NCI-H2171 (cell line): ENCODE measurements at regions not wholly inside any gene's neighbourhood (a gene's known extent, or its start where the extent isn't known, plus 50 kb on each side); places are given as distances from the start of the nearest gene placed in this dataset.
"Not testable (repeated sequence)": the region's sequence is repeated elsewhere in the genome, so short reads cannot be mapped to it uniquely, and the experiment has no call there.

Experiments
- DNase-seq: peaks from one replicate; lab custom pipeline; 2025; lab: John Stamatoyannopoulos, UW

DNA sequence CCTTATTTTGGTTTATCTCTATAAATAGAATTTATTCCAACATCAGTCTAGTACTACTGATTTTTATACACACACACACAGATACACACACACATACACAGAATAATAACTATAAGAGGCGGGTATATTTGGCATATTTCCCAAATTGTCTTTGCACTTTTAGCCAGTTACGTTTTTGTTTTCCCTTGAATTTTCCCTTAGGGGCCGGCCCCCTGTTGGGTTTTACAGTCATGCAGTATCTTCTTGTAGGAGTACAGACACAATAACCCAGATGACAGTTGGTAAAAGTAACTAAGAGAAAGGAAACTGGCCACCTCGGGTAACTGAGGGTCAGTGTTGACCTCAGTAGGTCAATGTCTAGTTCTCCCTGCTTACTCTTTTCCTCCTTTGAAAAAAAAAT, 50.9 kb downstream of the DISP1 start:
- no peak for DNase-seq

DNA sequence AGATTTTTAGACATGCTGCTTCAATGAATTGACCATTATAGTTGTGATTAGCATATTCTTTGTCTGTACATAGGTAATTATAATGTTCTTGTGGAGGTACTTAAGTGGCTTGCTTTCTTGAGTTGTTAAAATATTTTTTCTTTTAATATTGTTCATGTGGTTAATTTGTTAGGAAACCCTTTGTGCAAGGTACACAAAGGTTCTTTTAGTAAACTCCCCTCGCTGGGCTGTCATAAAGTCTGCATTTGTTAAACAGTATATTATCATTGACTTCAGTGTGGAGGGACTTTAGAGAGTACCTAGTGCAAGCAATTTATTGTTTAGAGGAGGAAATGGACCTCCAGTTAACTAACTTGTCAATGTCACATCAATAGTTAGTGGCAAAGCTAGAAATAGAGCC, 52.5 kb downstream of the DISP1 start:
- no peak for DNase-seq

DNA sequence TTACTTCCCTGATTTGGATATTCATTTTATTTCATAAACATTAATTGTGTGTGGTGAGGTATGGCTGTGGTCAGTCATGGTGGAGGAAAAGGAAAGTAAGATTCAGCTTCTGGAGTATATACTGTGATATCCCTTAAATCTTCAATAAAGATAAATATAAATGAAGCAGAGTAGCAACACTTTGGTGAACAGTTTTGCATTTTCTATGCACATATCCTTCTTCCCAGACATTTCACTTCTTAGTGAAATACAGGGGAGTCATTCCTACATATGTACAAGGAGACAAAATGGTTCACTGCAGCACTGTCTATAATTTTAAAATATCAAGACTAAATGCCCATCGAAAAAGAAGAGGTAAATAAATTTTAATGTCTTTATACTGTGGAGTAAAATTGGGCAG, 61.3 kb downstream of the DISP1 start:
- DNase-seq, result no peak

DNA sequence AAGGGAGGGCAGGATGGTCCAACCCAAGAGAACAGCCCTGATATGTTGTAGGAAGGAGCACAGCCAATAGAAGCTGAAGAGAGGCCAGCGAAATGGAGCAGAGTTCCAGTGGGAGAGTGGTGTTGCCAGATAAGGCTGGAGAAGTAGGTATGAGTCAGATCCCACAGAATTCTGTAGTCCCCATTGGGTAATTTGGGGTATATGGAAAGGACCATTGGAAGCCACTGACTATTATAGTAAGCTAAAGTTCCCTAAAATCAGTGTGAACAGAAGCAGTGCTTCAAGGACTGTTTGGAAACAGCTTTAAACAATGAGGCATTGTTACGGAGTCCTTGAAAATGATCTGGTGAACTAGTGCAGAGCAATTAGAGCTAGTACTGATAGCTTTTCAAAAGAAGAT, 63.0 kb downstream of the DISP1 start:
- no peak for DNase-seq

DNA sequence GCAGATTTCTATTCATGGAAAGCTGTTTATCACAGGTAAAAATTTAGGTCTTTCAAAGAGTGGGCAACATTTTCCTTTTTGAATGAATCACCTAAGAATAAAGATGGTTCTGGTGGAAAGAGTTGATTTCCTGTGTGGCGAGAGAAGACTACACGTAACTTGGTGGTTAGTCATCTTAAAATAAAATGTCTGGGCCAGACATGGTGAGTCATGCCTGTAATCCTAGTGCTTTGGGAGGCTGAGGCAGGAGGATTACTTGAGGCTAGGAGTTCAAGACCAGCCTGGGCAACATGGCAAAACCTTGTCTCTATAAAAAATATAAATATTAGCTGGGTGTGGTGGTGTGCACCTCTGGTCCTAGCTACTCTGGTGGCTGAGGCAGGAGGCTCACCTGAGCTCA, 65.7 kb downstream of the DISP1 start:
- DNase-seq, result no peak

DNA sequence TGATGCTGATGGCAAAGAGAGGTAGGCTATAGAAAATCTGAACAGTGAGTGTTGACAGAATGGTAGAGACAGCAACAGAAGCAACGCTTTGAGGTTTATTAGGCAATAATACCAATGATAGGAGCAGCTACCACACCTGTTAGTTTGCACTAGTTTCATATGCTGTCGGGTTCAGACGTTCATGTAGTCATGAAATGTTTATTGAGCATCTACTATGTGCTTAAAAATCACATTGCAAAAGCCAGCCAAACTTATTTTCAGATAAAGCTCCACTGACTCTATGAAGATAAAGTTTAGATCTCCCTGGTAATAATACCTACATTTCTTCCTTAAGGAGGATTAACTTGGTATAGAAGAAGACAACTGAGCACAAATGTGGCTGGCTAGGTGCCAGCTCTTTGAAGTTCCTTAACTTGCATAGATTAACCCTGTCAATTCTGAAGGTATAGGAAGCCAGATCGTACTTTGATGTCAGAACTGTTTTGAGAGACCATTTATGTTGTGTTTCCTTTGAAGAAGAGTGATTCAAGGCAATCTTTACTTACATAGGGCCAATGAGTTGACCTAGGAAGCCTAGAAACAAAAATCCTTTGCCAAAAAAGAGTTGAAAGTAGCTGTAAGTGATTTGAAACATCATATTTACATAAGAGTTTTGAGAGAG, 71.5 kb downstream of the DISP1 start:
- no peak for DNase-seq

DNA sequence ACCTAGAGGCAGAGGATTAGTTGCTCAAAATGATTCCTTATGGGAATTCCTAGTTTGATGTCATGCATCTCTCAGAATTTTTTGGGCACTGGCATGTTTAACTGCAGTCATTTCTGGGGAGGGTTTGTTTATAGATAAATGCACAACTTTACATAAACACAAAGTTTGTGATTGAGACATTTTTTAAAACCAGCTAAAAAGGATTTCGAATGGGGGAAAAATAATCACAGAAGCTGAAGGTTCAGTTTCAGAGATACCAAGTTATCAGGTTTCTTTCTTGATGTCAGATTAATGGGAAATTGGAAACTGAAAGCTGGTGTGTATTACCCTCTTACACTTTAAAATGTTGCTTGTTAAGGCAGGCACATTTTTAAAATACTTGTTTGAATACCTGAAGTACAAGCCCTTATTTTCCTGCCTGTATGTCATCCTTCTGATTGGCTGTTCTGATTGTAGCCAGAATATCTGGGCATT, 72.1 kb downstream of the DISP1 start:
- no peak for DNase-seq

DNA sequence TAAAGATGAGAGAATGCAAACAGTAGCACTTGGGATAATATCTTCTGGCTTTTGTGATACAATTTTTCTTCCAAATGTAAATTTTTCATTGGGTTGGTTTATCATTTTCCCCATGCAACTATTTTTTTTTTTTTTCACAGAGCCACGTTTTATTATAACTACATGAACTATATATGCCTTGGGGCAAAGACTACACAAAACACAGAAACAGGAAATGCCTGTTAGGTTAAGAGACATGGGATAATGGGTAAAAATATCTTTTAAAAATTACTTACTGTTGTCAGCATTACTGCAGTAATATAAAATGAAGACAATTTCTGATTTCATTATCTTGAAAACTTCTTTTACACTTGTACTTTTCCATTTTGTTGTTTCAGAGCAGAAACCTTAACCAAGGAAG, 74.6 kb downstream of the DISP1 start:
- no peak for DNase-seq

DNA sequence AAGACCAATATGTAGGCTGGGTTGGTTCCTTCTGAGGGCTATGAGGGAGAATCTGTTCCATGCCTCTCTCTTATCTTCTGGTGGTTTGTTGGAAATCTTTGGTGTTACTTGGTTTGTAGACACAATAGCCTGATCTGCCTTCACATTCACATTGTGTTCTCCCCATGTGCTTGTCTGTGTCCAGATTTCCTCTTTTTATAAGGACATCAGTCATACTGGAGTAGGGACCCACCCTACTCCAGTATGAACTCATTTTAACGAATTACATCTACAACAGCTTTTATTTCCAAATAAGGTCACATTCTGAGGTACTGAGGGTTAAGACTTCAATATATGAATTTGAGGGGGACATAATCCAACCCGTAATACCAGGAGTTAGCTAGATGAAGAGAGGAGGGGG, 75.9 kb downstream of the DISP1 start:
- no peak for DNase-seq

DNA sequence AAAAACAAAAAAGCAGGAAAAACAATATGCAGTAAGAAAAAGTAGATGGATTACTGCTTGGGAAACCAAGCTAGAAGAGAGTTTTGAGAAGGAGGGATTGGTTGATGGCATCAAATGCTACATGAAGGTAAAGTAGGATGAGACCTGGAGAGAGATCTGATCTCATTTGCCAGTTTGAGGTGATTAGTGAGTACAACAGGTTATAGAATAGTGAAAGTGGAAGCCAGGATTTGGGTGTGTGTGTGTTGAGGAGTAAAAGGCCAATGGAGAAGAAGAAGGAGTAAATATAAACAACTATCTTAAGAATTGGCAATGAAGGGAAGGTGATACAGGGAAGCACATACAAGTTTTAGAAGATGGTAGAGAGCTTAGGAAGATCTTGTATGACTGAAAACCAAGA, 76.7 kb downstream of the DISP1 start:
- DNase-seq, result no peak

DNA sequence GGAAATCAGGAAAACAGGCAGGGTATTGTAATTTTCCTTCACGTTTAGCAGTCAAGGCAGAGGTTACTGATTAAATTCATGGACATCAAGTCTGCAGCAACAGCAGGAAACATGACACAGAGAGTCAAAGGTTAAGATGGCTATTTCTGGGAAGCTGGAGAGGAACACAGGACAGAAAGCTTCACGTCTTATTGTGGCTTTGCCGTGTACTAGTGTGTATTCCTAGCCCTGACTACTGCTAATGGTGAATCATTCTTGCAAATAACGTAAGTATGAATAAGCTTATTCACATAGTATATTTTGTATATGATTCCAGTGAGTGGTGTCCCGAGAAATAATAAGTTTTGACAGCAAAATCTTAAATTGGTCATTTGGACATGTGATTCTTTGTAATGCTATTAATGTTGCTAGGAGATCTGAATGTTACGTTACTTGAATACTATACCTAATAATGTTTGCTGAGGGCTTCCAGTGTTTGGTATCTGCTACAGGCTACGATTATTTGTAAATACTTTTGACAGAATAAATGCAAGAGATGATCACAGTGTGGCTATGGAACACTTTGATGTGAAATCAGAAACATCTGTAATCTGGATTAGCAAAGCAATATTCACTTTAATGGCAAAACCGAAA, 77.4 kb downstream of the DISP1 start:
- DNase-seq, result no peak

DNA sequence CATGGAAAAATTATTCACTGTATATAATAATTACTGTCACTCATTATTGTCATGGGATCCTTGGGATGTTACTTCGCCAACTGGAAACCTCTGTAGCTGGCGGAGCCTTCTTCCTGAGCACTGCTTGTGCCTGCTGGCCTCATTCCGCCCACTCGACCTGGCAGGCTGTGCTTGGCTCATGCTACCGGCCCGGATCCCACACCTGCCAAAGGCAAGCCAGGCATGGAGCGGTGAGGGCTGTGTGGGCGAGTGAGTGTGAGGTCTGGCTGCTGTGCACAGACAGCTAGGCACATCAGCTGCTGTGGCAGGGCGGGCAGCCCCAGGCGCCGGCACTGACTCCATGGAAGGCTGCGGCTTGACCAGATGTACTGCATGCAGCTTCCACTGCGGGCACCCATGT, 78.4 kb downstream of the DISP1 start:
- DNase-seq, result no peak

DNA sequence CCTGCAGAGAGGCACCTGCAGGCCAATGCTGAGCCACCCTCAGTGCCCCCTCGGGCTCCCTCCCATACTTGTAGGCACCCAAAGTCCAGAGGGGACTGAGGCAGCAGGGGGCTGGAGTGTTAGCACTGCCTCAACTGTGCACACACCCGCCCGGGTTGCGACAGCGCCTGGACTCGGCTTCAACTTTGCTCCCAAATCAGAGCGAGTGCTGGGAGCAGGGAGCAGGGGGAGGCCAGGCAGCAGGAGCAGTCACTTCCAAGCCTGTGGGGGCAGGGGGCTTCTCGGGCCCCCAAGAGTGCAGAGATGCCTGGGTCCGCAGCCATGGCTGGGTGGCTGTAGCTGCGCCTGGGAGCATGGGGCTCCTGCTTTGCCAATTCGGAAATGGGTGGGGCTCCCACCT, 79.5 kb downstream of the DISP1 start:
- DNase-seq, result no peak

DNA sequence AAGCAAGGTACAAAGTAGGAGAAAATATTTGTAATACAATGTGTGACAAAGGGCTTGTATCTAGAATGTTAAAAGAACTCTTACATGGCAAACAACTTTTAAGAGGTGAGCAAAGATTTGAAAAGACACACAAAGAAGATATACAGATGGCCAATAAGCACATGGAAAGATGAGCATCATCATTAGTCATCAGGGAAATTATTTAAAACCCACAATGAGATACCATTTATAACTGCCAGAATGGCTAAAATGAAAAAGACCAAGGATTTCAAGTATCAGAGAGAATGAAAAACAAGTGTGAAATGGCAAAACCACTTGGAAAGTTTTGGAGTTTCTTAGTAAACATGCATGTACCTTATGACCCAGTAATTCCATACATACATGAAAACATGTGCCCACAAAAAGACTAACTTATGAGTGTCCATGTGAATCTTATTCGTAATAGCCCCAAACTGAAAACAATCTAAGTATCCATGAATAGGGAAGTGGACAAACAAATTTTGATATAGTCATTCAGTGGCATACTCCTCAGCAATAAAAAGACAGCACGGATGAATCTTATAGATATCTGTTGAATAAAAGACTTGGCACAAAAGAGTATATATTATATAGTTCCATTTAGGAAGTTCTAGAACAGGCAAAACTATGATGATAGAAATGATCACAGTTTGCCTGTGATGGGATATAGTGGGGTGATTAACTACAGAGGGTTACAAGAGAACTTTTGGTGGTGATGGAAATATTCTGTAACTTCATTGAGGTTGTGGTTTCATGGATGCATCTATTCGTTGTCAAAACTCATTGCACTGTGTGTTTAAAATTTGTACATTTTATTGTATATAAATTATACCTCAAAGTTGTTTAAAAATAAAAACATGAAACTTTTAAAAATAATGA, 82.0 kb downstream of the DISP1 start:
- no peak for DNase-seq

DNA sequence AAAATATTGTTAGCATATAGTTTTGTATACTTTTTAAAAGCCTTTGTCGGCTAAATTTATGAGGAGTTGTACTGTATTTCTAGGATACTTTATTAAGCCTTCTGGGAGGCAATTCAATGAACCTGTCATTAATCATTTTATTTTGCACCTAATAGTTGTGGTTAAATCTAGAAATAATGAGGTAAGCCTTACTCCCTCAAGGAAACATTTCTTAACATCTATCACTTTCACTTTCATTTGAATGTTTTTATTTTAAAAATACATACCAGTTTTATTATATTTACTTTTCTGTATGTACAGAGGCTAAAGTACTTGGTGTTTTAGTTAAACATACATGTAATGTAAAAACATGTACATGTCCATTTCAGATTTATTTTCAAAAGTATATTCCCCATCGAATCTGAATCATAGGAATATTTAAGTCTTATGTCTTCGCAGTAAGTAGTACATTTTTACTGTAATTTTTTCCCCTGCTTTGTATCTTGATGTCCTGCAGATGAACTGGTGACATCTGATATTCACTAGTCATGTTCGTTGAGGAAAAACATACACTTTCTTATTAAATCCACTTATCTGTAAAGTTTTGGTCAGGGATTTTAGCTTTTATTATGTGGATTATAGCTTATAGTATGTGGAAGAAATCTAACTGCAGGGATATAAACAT, 82.8 kb downstream of the DISP1 start:
- no peak for DNase-seq

DNA sequence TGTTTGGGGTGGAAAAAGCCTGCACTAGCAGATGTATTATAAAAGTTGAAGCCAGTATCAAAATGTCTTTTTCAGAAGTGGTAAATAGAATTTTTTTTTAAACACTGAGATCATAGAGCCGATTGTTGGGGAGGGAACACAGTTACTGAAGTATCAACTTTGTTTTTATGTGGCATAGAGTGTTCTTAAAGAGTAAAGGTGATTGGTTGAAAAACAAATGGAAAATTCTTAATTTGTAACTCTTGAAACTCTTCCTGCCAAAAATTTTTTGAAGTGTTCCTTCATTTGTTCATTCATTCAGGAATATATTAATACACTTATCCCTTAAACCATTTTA, 83.3 kb downstream of the DISP1 start:
- DNase-seq, result no peak

DNA sequence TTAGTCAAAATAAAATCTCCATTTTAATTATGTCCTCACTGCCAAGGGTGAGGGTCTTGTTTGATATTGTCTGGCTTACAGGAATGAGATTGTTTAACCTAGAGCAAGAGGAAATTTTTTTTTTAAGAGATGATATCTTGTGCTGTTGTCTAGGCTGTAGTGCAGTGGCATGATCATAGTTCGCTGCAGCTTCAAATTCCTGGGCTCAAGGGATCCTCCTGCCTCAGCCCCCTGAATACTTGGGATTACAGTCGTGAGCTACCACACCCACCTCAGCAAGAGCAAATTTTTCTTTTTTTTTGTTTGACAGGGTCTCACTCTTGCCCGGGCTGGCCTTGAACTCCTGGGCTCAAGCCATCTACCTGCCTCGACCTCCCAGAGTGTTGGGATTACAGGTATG, 84.6 kb downstream of the DISP1 start:
- no peak for DNase-seq

DNA sequence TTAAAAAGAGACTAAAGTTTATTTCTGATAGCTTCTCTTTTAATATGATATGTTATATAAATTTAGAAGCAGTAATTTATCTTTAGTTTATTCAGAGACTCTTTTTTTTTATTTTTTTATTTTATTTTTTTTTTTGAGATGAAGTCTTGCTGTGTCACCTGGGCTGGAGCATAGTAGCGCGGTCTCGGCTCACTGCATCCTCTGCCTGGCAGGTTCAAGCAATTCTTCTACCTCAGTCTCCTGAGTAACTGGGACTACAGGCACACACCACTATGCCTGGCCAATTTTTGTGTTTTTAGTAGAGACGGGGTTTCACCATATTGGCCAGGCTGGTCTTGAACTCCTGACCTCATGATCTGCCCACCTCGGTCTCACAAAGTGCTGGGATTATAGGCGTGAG, 89.6 kb downstream of the DISP1 start:
- no peak for DNase-seq

DNA sequence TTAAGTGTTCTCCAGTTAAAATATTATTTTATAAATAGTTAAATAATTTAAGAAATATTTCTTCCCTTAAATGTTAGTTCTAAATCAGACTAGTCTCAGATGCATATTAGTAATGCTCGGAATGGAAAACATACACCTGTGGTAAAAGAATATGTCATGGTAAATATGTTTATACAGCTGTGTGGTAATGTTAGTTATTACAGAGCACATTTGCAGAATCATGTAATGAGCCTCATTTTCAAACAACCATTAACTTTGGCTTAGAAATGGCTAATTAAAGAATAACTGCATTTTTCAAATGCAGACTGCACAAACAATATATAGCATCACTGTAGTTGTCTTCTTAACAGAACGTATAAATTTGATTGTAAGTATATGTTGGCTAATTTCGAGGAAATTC, 90.3 kb downstream of the DISP1 start:
- DNase-seq, result no peak

DNA sequence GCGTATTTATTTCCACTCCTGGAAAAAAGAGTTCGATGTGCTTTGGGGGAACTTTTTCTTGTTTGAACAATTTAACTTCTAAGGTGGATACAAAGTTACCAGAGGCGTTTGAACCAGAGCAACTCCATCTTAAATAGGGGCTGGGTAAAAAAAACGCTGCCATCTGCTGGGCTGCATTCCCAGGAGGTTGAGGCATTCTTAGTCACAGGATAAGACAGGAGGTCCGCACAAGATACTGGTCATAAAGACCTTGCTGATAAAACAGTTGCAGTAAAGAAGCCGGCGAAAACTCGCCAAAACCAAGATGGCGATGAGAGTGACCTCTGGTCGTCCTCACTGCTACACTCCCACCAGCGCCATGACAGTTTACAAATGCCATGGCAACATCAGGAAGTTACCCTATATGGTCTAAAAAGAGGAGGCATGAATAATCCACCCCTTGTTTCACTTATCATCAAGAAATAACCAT, 91.5 kb downstream of the DISP1 start:
- DNase-seq, result not testable (repeated sequence)

DNA sequence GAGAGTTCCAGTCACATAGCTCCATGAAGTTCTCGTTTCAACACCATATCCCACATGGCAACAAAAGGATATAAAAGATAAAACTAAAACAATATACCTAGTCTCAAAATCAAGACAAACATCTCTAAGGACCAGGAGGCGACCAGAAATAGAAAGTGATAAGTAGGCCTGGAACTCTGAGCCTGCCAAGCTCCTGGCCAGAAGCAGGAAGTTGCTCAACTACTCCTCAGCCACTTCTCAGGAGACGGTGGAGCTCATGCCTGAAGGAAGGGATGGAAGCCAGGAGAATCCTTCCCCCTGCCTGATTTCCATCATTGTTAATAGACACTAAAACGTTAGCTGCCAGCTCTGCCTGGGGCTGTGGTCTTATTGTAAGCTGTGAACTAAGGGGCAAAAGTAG, 94.7 kb downstream of the DISP1 start:
- no peak for DNase-seq

DNA sequence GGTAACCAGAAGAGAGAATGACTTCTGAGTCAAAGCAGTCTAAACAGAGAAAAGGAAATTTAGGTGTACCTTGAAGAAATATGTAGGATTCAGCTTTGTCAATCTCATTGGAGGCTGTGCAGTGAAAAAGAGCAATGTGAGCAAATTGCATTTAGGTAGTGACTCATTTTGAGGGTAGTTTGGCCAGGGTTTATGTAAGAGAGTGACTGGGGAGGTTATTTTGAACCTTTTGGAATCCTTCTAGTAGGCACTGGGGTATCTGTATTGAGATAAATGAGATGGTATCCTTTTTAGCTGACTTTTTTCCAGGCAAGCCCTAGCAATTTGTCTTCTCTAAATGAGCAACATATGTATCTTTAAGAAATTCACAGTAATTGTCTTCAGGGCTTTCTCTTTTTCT, 95.9 kb downstream of the DISP1 start:
- no peak for DNase-seq

DNA sequence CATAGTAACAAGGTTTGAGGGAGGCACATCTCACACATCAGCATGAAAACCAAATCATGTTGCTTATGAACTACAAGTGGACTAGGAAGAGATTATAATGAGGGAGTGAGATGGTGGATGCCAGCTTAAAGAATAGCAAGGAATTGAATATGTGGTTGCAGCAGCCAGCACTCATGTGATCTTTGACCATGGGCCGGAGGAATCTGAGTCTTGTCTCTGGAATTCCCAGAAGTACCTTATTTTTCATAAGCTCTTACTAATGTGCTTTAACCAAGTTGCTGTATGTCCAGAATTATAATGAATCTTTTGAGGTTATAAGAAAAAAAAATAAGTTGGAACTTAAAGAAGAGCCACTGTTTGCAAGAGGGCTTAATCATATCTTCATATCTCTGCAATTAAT, 97.0 kb downstream of the DISP1 start:
- no peak for DNase-seq
